ENCODE measurements at regions not wholly inside any gene's neighbourhood (a gene's known extent, or its start where the extent isn't known, plus 50 kb on each side); places are given as distances from the start of the nearest gene placed in this dataset.

- Histone ChIP-seq H3K9me3 (peaks cover 19% of the 10 kb centered on the region; the same call in 1 of the 2 replicates), H3K79me2 (ENCODE audit: insufficient read depth) (no peaks in the 10 kb centered on the region), H3K4me2 (no peak overlapping the region), H3K9me2 (0 out of 2 replicates have a peak, but pooled peaks cover 4% of the 10 kb centered on the region), H3K27ac (ENCODE audit: low read depth in 2 of 2, low read length in 1 of 2) (no peak overlapping the region), H3K27me3 (ENCODE audit: insufficient read depth) (no peaks in the 10 kb centered on the region), H3K9ac (no peak overlapping the region), H4K20me1 (ENCODE audit: insufficient read depth) (no peaks in the 10 kb centered on the region), H2AFZ (ENCODE audit: low read depth) (no peak overlapping the region), H3K36me3 (replicated peaks in 1 of 2; ENCODE audit: control insufficient read depth in 1 of 2, insufficient read depth in 2 of 2, low read length in 1 of 2) (no peaks in the 10 kb centered on the region), H3F3A (replicated peaks; ENCODE audit: insufficient read depth) (no peaks in the 10 kb centered on the region), H3K4me1 (ENCODE audit: control insufficient read depth in 1 of 2, insufficient read depth in 2 of 2, low read depth in 1 of 2, low read length in 1 of 2) (no peaks in the 10 kb centered on the region), H3K4me3 (ENCODE audit: low read depth in 2 of 2, low read length in 1 of 2) (no peak overlapping the region)
- POLR2A ChIA-PET, result no interaction called here
- TF ChIP-seq EP300 (IDR thresholded peaks at IDR 0.05; ENCODE audit: borderline replicate concordance in 1 of 2, low read depth in 1 of 2, low read length in 1 of 2) (no peak), USF2 (IDR thresholded peaks at IDR 0.05; ENCODE audit: borderline replicate concordance, low read depth, low read length) (no peak), RXRA (IDR thresholded peaks at IDR 0.05; ENCODE audit: borderline replicate concordance, low read depth) (no peak), NFIC (IDR thresholded peaks at IDR 0.05; ENCODE audit: borderline replicate concordance) (no peak), MEF2A (IDR thresholded peaks at IDR 0.05; ENCODE audit: borderline replicate concordance, low read depth) (no peak)
- TF ChIP-seq, protein P1, sequence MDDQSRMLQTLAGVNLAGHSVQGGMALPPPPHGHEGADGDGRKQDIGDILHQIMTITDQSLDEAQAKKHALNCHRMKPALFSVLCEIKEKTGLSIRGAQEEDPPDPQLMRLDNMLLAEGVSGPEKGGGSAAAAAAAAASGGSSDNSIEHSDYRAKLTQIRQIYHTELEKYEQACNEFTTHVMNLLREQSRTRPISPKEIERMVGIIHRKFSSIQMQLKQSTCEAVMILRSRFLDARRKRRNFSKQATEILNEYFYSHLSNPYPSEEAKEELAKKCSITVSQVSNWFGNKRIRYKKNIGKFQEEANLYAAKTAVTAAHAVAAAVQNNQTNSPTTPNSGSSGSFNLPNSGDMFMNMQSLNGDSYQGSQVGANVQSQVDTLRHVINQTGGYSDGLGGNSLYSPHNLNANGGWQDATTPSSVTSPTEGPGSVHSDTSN (IDR thresholded peaks at IDR 0.05), result no peak
- TF ChIP-seq, protein P2, sequence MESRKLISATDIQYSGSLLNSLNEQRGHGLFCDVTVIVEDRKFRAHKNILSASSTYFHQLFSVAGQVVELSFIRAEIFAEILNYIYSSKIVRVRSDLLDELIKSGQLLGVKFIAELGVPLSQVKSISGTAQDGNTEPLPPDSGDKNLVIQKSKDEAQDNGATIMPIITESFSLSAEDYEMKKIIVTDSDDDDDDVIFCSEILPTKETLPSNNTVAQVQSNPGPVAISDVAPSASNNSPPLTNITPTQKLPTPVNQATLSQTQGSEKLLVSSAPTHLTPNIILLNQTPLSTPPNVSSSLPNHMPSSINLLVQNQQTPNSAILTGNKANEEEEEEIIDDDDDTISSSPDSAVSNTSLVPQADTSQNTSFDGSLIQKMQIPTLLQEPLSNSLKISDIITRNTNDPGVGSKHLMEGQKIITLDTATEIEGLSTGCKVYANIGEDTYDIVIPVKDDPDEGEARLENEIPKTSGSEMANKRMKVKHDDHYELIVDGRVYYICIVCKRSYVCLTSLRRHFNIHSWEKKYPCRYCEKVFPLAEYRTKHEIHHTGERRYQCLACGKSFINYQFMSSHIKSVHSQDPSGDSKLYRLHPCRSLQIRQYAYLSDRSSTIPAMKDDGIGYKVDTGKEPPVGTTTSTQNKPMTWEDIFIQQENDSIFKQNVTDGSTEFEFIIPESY (IDR thresholded peaks at IDR 0.05; ENCODE audit: borderline replicate concordance, low read depth), result no peak
- CTCF ChIA-PET, result interaction anchor here (0.7 to 4.0 kb wide), 5 partner anchors 10 to 1333 kb away, joined by 3 to 38 read pairs (median 3); no protein-coding TSS in a partner anchor
- no peak for DNase-seq
Measured at GRCh38 chr18:51630706-51631105, 433.2 kb upstream of the MEX3C start.

- ChIA-PET CTCF (interaction anchor here (1.3 kb wide), 1 partner anchor 14 kb away, joined by 4 read pairs; no protein-coding TSS in a partner anchor), POLR2A (interaction anchor here (0.6 kb wide), 1 partner anchor 10 kb away, joined by 3 read pairs; no protein-coding TSS in a partner anchor)
- no peaks in the 10 kb centered on the region for H4K20me1 ChIP-seq (ENCODE audit: insufficient read depth)
- H3K79me2 ChIP-seq (ENCODE audit: insufficient read depth), result no peaks in the 10 kb centered on the region
- no peak overlapping the region for H3K27ac ChIP-seq (ENCODE audit: low read depth in 2 of 2, low read length in 1 of 2)
- WGBS (ENCODE audit: low lambda C conversion rate), result 20% methylated on average over 4 of the region's 4 CpGs
- no peak overlapping the region for H3K9ac ChIP-seq
- H3F3A ChIP-seq (replicated peaks; ENCODE audit: insufficient read depth), result no peaks in the 10 kb centered on the region
- H3K4me1 ChIP-seq (ENCODE audit: control insufficient read depth in 1 of 2, insufficient read depth in 2 of 2, low read depth in 1 of 2, low read length in 1 of 2), result peaks cover 0 to 3% of the 10 kb centered on the region in 2 experiments; a peak in 3 of 4 replicates
- peaks cover 19% of the 10 kb centered on the region; the same call in 1 of the 2 replicates for H3K9me3 ChIP-seq
- no peak overlapping the region for H3K4me3 ChIP-seq (ENCODE audit: low read depth in 2 of 2, low read length in 1 of 2)
- no peak for DNase-seq
- no peaks in the 10 kb centered on the region for H3K36me3 ChIP-seq (replicated peaks in 1 of 2; ENCODE audit: control insufficient read depth in 1 of 2, insufficient read depth in 2 of 2, low read length in 1 of 2)
- no peak overlapping the region for H3K4me2 ChIP-seq
- no peaks in the 10 kb centered on the region for H3K9me2 ChIP-seq
- no peak overlapping the region for H2AFZ ChIP-seq (ENCODE audit: low read depth)
- no peaks in the 10 kb centered on the region for H3K27me3 ChIP-seq (ENCODE audit: insufficient read depth)
- TF ChIP-seq RCOR1 (IDR thresholded peaks at IDR 0.05; ENCODE audit: low read length) (no peak), SIN3A (IDR thresholded peaks at IDR 0.05; ENCODE audit: borderline replicate concordance, low read depth, low read length) (no peak), RXRA (IDR thresholded peaks at IDR 0.05; ENCODE audit: borderline replicate concordance, low read depth) (no peak), TEAD4 (IDR thresholded peaks at IDR 0.05; ENCODE audit: borderline replicate concordance, insufficient read depth) (no peak), TAF1 (IDR thresholded peaks at IDR 0.05; ENCODE audit: borderline replicate concordance, low read depth, low read length) (no peak), NRF1 (IDR thresholded peaks at IDR 0.05; ENCODE audit: low read depth, low read length) (no peak), YY1 (IDR thresholded peaks at IDR 0.05; ENCODE audit: low read depth) (no peak)
- TF ChIP-seq, protein P3, sequence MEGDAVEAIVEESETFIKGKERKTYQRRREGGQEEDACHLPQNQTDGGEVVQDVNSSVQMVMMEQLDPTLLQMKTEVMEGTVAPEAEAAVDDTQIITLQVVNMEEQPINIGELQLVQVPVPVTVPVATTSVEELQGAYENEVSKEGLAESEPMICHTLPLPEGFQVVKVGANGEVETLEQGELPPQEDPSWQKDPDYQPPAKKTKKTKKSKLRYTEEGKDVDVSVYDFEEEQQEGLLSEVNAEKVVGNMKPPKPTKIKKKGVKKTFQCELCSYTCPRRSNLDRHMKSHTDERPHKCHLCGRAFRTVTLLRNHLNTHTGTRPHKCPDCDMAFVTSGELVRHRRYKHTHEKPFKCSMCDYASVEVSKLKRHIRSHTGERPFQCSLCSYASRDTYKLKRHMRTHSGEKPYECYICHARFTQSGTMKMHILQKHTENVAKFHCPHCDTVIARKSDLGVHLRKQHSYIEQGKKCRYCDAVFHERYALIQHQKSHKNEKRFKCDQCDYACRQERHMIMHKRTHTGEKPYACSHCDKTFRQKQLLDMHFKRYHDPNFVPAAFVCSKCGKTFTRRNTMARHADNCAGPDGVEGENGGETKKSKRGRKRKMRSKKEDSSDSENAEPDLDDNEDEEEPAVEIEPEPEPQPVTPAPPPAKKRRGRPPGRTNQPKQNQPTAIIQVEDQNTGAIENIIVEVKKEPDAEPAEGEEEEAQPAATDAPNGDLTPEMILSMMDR (IDR thresholded peaks at IDR 0.05), result no peak
- TF ChIP-seq, protein P4, sequence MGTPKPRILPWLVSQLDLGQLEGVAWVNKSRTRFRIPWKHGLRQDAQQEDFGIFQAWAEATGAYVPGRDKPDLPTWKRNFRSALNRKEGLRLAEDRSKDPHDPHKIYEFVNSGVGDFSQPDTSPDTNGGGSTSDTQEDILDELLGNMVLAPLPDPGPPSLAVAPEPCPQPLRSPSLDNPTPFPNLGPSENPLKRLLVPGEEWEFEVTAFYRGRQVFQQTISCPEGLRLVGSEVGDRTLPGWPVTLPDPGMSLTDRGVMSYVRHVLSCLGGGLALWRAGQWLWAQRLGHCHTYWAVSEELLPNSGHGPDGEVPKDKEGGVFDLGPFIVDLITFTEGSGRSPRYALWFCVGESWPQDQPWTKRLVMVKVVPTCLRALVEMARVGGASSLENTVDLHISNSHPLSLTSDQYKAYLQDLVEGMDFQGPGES (IDR thresholded peaks at IDR 0.05; ENCODE audit: low read depth, low read length), result no peak
- TF ChIP-seq, protein P5, sequence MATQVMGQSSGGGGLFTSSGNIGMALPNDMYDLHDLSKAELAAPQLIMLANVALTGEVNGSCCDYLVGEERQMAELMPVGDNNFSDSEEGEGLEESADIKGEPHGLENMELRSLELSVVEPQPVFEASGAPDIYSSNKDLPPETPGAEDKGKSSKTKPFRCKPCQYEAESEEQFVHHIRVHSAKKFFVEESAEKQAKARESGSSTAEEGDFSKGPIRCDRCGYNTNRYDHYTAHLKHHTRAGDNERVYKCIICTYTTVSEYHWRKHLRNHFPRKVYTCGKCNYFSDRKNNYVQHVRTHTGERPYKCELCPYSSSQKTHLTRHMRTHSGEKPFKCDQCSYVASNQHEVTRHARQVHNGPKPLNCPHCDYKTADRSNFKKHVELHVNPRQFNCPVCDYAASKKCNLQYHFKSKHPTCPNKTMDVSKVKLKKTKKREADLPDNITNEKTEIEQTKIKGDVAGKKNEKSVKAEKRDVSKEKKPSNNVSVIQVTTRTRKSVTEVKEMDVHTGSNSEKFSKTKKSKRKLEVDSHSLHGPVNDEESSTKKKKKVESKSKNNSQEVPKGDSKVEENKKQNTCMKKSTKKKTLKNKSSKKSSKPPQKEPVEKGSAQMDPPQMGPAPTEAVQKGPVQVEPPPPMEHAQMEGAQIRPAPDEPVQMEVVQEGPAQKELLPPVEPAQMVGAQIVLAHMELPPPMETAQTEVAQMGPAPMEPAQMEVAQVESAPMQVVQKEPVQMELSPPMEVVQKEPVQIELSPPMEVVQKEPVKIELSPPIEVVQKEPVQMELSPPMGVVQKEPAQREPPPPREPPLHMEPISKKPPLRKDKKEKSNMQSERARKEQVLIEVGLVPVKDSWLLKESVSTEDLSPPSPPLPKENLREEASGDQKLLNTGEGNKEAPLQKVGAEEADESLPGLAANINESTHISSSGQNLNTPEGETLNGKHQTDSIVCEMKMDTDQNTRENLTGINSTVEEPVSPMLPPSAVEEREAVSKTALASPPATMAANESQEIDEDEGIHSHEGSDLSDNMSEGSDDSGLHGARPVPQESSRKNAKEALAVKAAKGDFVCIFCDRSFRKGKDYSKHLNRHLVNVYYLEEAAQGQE (IDR thresholded peaks at IDR 0.05; ENCODE audit: low read depth, low read length), result no peak
Measured at GRCh38 chr18:51637881-51638280, 440.4 kb upstream of the MEX3C start.

Data from SK-N-SH (cell line).